GM18873 (cell line): ENCODE measurements at regions not wholly inside any gene's neighbourhood (a gene's known extent, or its start where the extent isn't known, plus 50 kb on each side); places are given as distances from the start of the nearest gene placed in this dataset.
"Not testable (repeated sequence)": the region's sequence is repeated elsewhere in the genome, so short reads cannot be mapped to it uniquely, and the experiment has no call there.

Source experiments
- ATAC-seq: cut with Tn5 transposase; IDR thresholded peaks from one replicate; pipeline ENCODE4 v1.9.1; 2021; ENCODE audit warnings: mild to moderate bottlenecking, moderate library complexity, moderate number of reproducible peaks; ENCODE audit not compliant: unreplicated experiment, low FRiP score

DNA sequence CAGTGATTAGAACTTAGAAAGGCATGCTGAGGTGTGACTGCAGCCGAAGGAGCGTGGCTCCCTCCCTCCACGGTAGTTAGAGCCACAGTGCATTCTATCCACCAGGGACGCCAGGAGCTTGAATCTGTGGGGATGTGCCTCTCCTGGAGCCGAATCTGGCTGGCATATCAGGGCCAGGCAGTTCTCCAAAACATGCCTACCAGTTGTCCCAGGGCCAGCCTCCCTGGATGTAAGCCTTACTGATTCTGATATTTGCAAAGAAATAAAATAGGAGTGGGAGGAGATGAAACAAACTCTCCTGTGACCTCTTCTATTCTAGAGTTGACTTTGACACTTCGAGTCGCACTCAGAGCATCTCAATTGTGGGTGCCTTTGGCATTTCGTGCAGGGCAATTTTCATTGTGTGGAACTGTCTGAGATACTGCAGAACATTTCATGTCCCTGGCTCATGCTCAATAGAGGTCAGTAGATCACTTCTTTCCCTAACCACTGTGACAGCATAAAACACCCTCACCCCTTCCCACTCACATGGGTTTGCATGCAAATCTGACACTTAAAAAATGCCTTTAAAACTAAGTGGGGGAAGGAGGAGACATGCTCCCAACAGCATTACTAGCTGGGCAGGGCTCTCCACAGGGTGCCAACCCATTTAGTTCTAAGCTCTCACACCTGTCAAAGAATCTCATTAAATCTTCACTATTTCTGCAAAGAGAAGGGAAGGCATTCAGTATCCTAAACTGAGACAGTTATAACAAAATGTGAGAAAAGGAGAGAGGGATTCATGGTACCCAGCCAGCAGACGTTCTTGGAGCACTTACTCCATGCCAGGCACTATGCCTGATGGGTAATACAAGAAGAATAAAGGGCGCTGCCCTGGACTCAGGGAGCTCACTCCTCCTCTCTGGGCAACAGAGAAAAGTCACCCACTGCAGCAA, 378.9 kb downstream of the PREX1 start:
- no peak for ATAC-seq

DNA sequence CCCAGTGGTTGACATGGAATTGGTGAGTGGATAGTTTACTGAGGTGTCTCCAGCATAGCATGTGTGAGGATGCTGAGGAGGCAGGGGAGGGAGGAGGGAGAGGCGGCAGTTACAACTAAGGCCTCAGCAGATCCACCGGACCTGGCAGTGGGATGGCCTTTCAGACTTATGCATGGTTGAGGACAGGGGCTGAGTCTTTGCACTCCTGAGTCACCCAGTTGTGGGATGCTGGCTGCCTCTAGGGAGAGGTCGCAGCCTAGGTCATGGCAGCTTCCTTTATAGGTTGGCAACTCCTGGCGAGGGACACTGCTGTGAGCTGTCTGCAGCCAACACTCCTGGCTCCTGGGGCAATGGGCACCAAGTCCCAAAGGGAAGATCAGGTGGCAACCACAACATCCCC, 380.3 kb downstream of the PREX1 start:
- no peak for ATAC-seq

DNA sequence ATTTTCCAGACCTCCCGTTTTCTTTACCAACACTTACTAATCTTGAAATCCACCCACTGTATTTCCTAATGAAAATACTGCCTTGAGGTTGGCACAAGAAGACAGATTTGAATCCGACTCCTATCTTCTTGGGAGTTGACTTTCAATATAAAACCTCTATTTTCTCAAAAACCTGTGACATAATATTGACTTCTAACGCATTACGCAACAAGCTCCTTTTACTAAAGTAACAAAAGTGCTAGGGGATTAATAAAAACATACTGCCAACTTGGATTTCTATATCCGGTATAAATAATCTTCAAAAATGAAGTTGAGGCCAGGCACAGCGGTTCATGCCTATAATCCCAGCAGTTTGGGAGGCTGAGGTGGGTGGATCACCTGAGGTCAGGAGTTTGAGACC, 382.0 kb downstream of the PREX1 start:
- ATAC-seq = no peak

DNA sequence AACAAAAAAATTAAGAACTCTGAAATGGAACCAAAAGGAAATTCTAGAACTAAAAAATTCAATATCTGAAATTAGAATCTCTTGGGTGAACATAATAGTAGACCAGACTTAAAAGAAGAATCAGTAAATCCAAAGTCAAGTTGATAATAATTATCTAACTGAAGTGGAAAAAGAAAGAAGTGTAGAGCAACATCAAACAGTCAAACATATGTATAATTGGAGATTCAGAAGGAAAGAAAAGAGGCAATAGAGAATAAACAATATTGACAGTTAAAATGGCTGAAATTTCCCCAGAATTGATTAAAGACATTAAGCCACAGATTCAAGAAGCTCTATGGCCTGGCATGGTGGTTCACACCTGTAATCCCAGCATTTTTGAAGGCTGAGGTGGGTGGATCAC, 383.6 kb downstream of the PREX1 start:
- ATAC-seq = no peak

DNA sequence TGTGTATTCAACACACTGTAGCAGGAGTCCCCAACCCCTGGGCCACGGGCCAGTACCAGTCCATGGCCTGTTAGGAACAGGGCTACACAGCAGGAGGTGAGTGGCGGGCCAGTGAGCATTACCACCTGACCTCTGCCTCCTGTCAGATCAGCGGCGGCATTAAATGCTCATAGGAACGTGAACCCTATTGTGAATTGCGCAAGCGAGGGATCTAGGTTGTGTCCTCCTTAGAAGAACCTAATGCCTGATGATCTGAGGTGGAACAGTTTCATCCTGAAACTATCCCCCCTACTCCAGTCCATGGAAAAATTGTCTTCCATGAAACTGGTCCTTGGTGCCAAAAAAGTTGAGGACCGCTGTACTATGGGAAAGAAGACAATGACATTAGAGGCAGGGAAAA, 386.9 kb downstream of the PREX1 start:
- no peak for ATAC-seq

DNA sequence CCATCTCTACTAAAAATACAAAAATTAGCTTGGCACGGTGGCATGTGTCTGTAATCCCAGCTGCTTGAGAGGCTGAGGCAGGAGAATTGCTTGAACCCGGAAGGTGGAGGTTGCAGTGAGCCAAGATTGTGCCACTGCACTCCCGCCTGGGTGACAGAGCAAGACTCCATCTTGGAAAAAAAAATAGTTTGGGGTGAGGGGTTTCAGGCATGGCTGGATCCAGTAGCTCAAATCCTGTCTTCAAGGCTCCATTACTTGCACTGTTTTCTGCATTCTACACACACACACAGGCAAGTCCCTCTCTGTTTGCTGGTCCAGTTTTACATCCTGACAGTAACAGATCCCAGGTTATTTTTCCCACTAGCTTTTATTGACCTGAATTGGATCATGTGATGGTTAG, 387.5 kb downstream of the PREX1 start:
- not testable (repeated sequence) for ATAC-seq

DNA sequence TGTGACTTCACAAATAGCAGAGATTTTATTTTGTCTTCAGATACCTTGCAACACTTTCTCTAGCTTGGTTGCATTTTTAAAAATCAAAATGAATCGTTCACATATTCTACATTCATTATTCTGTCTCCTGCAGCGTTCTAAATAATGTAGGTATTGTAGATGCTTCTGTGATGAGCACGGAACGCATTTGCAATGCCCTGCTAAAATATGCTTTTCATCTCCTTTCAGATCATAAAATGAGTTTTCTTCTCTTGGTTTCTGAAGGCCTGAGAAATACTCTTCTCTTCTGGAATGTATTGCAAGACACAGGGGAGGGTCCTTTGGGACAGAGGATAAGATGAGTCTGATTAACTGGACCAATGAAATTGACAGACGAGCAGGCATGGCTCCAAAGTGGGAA, 390.7 kb downstream of the PREX1 start:
- ATAC-seq = no peak

DNA sequence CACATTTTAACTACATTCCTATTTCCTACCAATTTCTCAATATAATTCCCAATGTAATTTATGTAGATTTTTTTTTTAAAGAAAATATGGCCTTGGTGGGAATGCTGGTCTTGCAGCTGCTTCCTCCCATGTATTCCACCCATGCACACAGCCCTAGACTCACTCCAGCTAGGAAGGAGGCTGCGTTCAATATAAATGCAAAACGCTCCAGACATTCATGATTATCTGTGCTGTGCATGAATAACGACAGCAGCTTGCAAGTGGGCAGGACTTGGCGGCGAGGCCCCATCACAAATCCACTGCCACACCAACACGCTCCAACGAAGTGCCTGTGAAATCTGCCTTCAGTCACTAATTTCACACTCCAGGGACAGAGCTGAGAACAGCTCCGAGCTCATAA, 391.2 kb downstream of the PREX1 start:
- not testable (repeated sequence) for ATAC-seq

DNA sequence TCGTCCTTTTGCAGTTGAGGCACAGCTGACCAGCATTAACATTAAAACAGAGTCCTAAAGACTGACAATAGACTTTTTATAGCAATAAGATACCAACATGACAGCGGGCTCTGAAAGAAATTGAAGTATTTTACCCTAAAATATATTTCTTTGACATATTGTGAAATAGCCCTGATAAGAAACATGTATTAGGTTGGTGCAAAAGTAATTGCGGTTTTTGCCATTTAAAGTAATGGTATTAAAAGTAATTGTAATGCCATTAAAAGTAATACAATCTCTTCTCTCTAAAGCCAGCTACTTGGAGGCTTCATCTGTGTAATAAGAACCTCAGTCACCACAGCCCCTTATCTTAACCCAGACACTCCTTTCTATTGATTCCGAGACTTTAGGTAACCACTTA, 394.6 kb downstream of the PREX1 start:
- ATAC-seq = no peak

DNA sequence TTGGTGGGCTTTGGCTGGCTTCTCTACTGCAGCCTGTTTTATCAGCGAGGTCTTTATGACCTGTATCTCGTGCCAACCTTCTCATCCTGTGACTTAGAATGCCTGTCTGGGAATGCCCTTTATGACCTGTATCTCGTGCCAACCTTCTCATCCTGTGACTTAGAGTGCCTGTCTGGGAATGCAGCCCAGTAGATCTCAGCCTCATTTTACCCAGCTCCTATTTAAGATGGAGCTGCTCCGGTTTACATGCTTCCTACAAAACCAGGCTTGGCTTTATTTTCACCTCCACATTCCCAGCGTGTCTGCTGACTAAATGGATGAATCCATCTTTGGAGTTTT, 395.3 kb downstream of the PREX1 start:
- ATAC-seq = no peak

DNA sequence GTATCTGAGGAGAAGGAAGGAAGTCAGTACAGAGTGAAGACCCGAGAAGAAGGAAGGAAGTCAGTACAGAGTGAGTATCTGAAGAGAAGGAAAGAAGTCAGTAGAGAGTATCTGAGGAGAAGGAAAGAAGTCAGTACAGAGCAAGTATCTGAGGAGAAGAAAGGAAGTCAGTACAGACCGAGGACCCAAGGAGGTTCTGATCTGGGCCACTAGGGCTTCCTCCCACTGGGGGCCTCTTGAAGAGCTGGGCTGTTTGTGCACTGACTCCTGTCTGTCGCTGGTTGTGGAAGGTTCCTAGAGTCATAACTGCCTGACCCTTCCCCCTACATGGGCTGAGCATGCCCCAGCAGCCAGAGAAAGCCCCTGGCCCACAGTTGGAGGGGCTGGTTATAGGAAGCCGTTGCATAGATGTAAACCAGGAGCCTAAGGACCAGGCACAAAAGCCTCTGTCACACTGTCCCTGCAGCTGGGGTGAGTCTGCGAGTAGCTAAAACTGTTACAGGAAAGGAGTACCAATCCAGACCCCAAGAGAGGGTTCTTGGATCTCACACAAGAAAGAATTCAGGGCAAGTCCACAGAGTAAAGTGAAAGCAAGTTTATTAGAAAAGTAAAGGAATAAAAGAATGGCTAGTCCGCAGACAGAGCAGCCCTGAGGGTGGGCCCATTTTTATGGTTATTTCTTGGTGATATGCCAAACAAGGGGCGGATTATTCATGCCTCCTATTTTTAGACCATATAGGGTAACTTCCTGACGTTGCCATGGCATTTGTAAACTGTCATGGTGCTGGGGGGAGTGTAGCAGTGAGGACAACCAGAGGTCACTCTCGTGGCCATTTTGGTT, 395.9 kb downstream of the PREX1 start:
- ATAC-seq = no peak

DNA sequence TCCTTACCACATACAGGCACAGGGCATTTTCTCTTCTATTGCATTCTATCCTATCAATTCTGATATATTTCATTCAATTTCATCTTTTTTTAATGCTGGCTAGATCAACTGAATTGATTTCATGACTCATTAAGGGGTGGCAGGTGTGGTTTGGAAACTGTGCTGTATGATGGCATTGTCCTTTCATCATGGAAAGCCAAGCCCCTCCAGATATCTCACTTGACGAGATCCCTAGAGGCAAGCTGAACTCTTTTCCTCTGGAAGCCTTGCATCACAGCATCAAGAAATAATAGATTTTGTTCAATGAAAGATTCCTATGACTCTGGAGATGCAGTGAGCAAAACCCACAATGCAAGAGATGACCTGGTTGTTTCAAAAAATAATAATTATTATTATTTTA, 401.2 kb downstream of the PREX1 start:
- ATAC-seq = no peak

DNA sequence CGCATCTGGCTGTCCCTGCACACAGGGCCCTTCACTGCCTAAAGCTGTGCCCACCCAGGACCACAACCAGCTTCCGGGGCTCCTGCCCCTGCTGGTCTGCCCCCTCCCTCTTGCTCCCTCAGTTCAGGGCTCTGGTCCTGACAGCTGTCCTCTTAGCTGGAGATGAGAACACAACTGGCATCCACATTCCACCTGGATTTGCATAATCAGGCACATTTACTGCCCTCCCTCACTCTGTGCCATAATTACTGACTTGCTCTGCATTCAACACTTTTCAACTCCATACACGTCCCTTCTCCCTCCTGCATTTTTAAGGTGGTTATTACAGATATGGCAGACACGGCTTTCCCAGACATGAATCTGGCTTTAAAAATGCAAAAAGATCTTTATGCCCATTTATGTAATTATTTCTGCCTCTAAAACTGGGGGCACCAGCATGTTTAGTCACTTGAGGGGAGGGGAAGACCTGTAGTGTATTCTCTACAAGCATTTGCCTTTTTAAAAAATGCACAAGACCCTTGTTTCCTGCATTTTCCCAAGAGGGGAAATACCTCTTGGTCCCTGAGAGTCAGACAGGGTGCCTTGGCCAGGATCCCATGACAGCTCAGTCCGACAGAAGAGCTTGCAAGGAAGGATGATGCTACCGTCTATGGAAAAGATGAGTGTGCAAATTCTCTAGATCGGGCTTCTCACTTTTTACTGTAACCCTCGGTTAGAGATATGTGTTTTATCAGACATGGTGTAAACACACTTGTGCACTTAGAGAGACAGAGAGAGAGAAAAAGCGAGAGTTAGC, 401.8 kb downstream of the PREX1 start:
- no peak for ATAC-seq

DNA sequence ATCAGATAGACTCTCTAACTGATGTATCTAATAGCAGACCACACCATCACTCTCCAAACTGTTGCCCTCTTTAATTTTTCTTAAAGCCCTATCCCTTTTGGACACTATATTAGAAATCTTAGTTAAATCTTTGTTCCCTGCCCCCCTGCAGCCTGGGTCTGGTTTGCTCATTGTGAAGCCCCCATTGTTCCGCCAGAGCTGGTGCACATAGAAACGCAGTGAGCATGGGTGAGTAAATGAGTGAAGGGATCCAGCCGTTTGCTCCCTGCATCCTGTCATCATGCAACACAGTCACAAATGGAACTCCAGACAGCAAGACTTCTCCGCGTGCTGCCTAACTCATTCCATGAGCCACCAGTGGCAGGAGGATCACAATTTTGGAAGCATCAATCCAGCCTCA, 402.5 kb downstream of the PREX1 start:
- ATAC-seq = no peak

DNA sequence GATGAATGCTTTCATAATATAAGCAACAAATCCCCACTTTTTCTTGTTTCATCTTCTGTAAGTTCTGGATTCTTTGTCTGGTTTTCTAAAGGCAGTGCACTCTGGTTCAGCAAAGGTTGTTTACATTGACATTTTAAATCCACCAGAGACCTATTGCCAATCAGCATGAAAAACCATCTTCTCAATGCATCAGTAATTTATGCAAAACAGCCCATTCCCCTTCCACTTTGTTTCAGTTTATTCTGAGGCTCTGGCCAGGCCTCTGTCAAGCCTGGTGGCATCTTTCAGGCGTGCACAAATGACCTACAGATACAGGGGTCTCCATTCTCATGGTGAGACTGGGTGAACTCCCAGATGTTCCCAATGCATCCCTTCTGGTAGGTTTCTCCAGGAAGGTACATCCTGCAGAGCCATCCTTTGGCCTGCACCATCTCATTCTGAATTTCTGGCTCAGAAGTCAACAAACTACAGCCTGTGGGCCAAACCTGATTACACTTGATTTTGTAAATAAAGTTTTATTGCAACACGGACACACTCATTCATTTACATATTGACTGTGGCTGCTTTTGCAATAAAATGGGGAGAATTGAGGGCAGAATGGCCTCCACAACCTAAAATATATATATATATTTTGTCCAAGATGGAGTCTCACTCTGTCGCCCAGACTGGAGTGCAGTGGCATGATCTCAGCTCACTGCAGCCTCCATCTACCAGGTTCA, 405.4 kb downstream of the PREX1 start:
- no peak for ATAC-seq

DNA sequence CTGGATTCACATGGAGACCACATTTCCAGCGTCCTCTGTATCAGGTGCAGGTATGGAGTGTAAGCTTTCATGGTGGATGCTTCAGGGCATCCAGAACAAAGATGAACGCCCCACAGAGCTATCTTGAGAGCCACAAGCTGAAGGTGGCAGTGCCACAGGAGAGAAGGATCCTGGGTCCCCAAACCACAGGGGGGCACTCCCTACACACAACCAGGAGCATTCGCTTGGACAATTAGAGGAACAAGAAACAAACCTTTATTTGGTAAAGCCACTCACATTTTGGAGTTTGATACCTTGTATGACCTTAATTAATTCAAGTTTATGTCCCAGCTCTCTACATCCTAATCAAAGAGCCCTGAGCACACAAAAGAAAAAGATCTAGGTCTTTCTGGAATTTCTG, 406.3 kb downstream of the PREX1 start:
- no peak for ATAC-seq

DNA sequence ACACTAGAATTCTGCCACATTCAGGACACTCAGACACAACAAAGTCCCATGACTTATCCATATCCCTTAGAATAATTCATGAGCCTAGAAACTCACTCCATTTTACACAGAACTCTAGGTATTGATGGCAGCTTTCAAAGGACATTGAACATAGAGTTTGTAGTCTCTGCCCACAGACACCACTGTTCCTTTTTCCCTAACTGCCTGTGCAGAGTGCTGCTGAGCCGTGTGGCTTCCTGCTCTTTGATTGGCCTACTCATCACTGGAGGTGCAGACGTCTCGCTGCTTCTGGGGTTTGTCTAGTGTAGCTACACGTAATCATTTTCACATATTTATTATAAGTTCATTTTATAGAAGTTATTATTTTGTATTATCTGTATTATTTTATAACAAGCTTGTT, 407.6 kb downstream of the PREX1 start:
- no peak for ATAC-seq

DNA sequence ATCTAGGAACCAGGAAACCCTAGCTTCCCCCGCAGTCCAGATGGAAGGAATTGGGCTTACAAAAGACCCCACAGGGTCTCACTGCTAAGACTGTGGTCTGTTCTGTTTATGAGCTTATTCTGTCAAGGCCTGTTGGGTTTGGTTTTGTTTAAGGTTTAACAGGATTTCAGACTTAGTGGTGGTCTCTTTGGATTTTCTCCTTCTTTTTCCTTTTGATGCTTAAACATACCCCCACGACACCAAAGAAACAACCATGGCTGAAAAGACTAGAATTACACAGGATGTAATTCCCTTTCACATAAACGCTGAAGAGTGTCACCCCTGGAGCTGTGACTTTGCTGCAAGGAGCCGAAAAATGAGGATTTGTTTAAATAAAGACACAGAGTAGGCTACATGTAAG, 408.6 kb downstream of the PREX1 start:
- no peak for ATAC-seq

DNA sequence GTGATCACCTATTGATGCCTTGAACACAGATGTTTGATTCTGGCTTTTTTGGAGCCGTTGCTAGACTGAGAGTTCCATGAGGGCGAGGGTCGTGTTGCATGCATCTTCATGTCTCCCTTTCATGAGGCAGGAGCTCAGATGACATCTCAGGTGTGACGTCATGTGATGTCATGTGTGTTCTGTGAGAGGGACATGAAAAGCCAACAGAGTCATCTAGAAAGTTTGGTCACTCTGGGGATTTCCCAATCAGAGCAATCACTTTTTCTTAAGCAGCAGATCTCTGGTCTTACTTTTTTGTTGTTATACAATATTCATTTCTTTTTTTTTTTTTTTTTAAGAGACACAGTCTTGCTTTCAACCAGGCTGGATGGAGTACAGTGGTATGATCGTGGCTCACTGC, 411.8 kb downstream of the PREX1 start:
- no peak for ATAC-seq

DNA sequence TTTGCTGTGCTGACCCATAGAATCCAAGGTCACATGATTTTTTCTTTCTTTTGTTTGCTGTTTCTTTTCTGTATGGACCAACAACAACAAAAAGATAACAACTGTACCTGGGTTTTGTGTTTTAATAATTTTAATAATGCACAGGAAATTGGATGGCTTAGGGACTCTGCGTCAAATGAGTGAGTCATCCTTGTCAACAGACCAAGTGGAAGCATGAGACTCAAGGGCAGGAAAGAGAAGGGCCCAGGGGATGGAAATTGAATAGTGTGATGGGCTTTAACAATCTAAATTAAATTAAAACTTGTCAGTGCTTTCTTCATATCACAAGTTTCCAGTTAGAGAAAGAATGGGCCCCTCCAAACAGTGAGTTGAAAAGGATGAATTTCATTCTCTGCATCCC, 413.0 kb downstream of the PREX1 start:
- ATAC-seq = no peak
